Stimulated activated CD8-positive, alpha-beta memory T cell treated with anti-CD3 and anti-CD28 coated beads, Interleukin-7, amount 100 ng/mL, for 1 hour (primary cell): ENCODE measurements at regions not wholly inside any gene's neighbourhood (a gene's known extent, or its start where the extent isn't known, plus 50 kb on each side); places are given as distances from the start of the nearest gene placed in this dataset.
"Not testable (repeated sequence)": the region's sequence is repeated elsewhere in the genome, so short reads cannot be mapped to it uniquely, and the experiment has no call there.

Experiments used
- DNase-seq, 2 donors: peaks; one replicate each; pipeline ENCODE4 v3.0.0-alpha.2; 2020; ENCODE audit warnings: low read depth in 2 of 2

GRCh38 chr10:9379183-9379582 lies 1324.7 kb downstream of the GATA3 start:
- DNase-seq, result no peak

GRCh38 chr10:9381733-9382532 lies 1327.4 kb downstream of the GATA3 start:
- no peak for DNase-seq

GRCh38 chr10:9382533-9382866 lies 1328.0 kb downstream of the GATA3 start:
- DNase-seq, result no peak

- no peak for DNase-seq
Observed at GRCh38 chr10:9390516-9390915, 1336.0 kb downstream of the GATA3 start.

GRCh38 chr10:9399275-9399983 lies 1344.9 kb downstream of the GATA3 start:
- no peak for DNase-seq

GRCh38 chr10:9402067-9402466 lies 1347.6 kb downstream of the GATA3 start:
- not testable (repeated sequence) for DNase-seq

GRCh38 chr10:9402507-9403195 lies 1348.2 kb downstream of the GATA3 start:
- not testable (repeated sequence) for DNase-seq

- DNase-seq, result not testable (repeated sequence)
Observed at GRCh38 chr10:9407201-9407600, 1352.7 kb downstream of the GATA3 start.

- no peak for DNase-seq
Observed at GRCh38 chr10:9416331-9416730, 1361.8 kb downstream of the GATA3 start.

- DNase-seq, result no peak
Observed at GRCh38 chr10:9419757-9420156, 1365.3 kb downstream of the GATA3 start.

GRCh38 chr10:9427209-9427608 lies 1372.7 kb downstream of the GATA3 start:
- DNase-seq, result no peak

- DNase-seq, result no peak
Observed at GRCh38 chr10:9437131-9437530, 1382.6 kb downstream of the GATA3 start.

GRCh38 chr10:9443758-9444157 lies 1389.3 kb downstream of the GATA3 start:
- no peak for DNase-seq

GRCh38 chr10:9449530-9449929 lies 1395.0 kb downstream of the GATA3 start:
- no peak for DNase-seq

- DNase-seq, result no peak
Observed at GRCh38 chr10:9450801-9451200, 1396.3 kb downstream of the GATA3 start.

- DNase-seq, result no peak
Observed at GRCh38 chr10:9451211-9451773, 1396.8 kb downstream of the GATA3 start.

- DNase-seq, result no peak
Observed at GRCh38 chr10:9452056-9452455, 1397.6 kb downstream of the GATA3 start.

- DNase-seq, result not testable (repeated sequence)
Observed at GRCh38 chr10:9453871-9454270, 1399.4 kb downstream of the GATA3 start.

- DNase-seq, result no peak
Observed at GRCh38 chr10:9469663-9470205, 1415.2 kb downstream of the GATA3 start.

- DNase-seq, result no peak
Observed at GRCh38 chr10:9470581-9470980, 1416.1 kb downstream of the GATA3 start.

- no peak for DNase-seq
Observed at GRCh38 chr10:9501944-9502343, 1447.5 kb downstream of the GATA3 start.

GRCh38 chr10:9504227-9504626 lies 1449.7 kb downstream of the GATA3 start:
- DNase-seq, result no peak
